Stomach smooth muscle (tissue), 2 donors: ENCODE measurements at regions not wholly inside any gene's neighbourhood (a gene's known extent, or its start where the extent isn't known, plus 50 kb on each side); places are given as distances from the start of the nearest gene placed in this dataset.
"Not testable (repeated sequence)": the region's sequence is repeated elsewhere in the genome, so short reads cannot be mapped to it uniquely, and the experiment has no call there.

Source experiments
- H3K27ac ChIP-seq: one replicate; pipeline ENCODE4 v1.7.0; 2013; ENCODE audit warnings: mild to moderate bottlenecking, low read length, inconsistent platforms
- H3K27me3 ChIP-seq, 2 donors: one replicate each; pipeline ENCODE4 v1.7.0; 2013; ENCODE audit warnings: low read length in 2 of 2; ENCODE audit not compliant: insufficient read depth in 2 of 2, control insufficient read depth in 1 of 2
- H3K36me3 ChIP-seq, 2 donors: one replicate each; pipeline ENCODE4 v1.7.0; 2013; ENCODE audit warnings: low read length in 2 of 2; ENCODE audit not compliant: control insufficient read depth in 2 of 2, insufficient read depth in 2 of 2
- H3K4me1 ChIP-seq: one replicate; pipeline ENCODE4 v1.7.0; 2013; ENCODE audit warnings: low read length; ENCODE audit not compliant: control insufficient read depth, insufficient read depth
- H3K4me3 ChIP-seq, 2 donors: one replicate each; pipeline ENCODE4 v1.7.0; 2013; ENCODE audit warnings: low read length in 2 of 2
- H3K9ac ChIP-seq, 2 donors: one replicate each; pipeline ENCODE4 v1.7.0; 2013; ENCODE audit warnings: low read length in 2 of 2, mild to moderate bottlenecking in 1 of 2
- H3K9me3 ChIP-seq, 2 donors: one replicate each; pipeline ENCODE4 v1.7.0; 2013; ENCODE audit warnings: low read length in 2 of 2; ENCODE audit not compliant: control insufficient read depth in 2 of 2
- donor health status: healthy.
- donor health status: Pancreatic carcinoma.

DNA sequence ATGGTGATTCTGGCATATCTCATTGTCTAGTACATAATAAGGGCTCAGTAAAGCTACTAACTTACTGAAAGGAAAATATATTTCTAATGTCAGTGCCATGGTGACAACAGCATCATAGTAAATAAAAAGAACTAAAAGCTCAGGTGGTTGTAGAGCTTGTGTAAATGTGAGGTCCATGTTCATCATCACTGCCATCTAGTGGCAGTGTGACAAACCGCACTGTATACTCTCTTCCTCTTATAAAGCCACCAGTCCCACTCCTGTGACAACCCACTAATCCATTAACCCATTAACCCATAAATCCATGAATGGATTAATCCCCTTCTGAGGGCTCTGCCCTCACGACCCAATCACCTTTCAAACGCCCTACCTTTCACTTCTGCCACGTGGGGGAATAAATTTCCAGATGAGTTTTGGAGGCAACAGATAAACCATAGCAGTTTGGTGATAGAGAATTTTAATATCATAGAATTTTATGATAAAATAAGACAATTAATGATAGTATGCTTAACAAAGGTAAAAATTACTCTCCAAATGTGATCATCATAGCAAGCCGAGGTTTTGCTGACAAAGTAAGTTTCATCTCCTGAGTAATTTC, 160.4 kb upstream of the SGCG start:
- no peak overlapping the region for H3K4me3 ChIP-seq
- no peaks in the 10 kb centered on the region for H3K36me3 ChIP-seq

DNA sequence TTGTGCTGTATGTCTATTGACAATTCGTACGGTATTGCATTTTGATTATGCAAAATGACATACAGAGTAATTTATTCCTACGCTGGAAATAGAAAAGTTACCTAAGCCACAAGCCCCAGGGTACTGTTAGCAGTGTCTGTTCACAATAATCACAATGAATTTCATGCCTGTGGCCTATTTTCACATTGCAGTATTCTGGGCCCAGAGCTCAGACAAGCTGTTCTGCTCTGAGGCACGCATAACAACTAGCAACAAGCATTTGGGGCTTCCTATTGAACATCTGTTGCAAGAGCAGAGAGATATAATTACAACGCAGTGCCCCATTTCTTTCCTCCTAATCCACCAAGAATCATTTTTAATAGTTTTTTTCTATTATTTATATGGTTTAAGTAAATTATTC, 158.9 kb upstream of the SGCG start:
- H3K4me3 ChIP-seq, result no peak overlapping the region
- H3K36me3 ChIP-seq, result no peaks in the 10 kb centered on the region
- peaks cover 0 to 4% of the 10 kb centered on the region in 2 donors for H3K27me3 ChIP-seq
- no peaks in the 10 kb centered on the region for H3K9me3 ChIP-seq
- no peak overlapping the region for H3K27ac ChIP-seq
- no peaks in the 10 kb centered on the region for H3K4me1 ChIP-seq
- H3K9ac ChIP-seq, result no peak overlapping the region

More for the DNA sequence above, 160.4 kb upstream of the SGCG start:
- H3K27ac ChIP-seq, result no peak overlapping the region
- peaks cover 0 to 4% of the 10 kb centered on the region in 2 donors for H3K27me3 ChIP-seq
- H3K9ac ChIP-seq, result no peak overlapping the region
- no peaks in the 10 kb centered on the region for H3K4me1 ChIP-seq
- H3K9me3 ChIP-seq, result no peaks in the 10 kb centered on the region

DNA sequence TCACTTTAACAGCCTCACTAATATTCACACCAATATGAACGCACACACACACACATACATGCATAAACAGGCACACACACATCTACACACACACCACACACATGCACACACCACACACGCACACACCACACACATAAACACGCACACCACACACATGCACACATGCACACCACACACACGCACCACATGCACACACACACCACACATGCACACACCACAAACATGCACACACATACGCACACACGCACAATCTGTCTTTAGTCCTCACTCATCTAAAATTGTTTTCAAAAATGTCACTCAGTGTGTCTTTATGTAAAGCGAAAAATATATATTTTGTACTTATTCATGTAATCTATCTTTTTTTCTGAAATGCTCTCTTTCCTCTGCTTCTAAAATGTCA, 158.1 kb upstream of the SGCG start:
- H3K9me3 ChIP-seq, result no peaks in the 10 kb centered on the region
- no peak overlapping the region for H3K27ac ChIP-seq

DNA sequence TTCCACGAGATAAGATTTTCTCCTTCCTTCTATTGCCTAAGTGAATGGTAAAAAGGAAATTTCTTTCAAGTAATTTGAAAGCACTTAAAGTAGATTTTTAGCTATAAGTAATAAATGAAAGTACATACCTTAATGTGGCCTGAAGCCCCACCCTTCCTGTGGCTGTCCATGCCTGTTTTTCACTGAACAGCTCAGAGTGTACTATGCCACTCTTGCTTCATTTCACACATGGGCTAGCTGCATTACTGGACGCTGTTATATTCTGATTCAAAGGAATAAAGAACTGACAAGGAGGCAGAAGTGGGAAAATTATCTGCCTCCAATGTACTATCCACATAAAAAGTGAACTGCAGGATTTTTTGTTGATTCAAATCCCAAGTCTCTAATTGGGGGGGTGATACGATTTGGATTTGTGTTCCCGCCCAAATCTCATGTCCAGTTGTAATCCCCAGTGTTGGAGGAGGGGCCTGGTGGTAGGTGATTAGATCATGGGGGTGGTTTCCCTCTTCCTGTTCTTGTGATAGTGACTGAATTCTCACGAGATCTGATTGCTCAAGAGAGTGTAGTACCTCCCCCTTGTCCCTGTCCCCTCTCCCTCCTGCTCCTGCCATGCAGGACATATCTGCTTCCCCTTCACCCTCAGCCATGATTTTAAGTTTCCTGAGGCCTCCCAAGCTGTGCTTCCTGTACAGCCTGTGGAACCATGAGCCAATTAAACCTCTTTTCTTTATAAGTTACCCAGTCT, 154.7 kb upstream of the SGCG start:
- Histone ChIP-seq H3K27ac (no peak overlapping the region), H3K4me1 (no peaks in the 10 kb centered on the region), H3K4me3 (no peak overlapping the region), H3K36me3 (no peaks in the 10 kb centered on the region), H3K9ac (no peak overlapping the region), H3K27me3 (no peaks in the 10 kb centered on the region), H3K9me3 (no peaks in the 10 kb centered on the region)

More for the DNA sequence above, 158.1 kb upstream of the SGCG start:
- H3K9ac ChIP-seq, result no peak overlapping the region
- peaks cover 0 to 4% of the 10 kb centered on the region in 2 donors for H3K27me3 ChIP-seq
- no peak overlapping the region for H3K4me3 ChIP-seq
- H3K4me1 ChIP-seq, result no peaks in the 10 kb centered on the region
- no peaks in the 10 kb centered on the region for H3K36me3 ChIP-seq

DNA sequence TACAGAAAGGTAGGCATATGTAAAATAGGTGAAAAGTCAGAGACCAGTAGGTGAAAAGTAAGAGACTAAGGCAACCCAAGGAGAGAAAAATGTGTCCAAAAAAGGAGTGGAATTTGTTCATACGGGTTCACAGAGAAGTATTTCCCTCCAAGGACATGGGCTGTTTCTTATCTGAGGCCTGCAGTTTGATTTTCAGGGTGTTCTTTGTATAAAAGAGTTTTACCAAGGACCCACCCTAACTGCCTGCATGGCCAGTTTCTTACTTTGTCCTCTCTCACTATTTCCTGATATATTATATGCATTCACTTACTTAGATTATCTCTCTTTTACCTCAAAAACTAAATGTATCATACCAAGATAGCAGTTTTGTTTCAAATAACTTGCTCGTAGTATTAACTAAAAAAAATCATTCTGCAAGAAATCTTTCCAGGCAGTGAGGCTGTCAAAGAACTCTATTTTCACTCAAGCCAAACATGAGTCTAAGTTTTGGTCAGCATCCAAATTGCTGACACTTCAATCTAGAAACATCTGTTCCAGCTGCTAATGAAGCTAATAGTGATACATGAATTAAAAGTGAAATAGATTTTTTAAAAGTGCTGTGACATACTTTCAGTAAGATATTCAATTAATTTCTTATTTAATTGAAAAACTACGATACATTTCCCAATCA, 141.4 kb upstream of the SGCG start:
- H3K9me3 ChIP-seq, result no peaks in the 10 kb centered on the region
- no peak overlapping the region for H3K27ac ChIP-seq
- no peaks in the 10 kb centered on the region for H3K4me1 ChIP-seq
- H3K36me3 ChIP-seq, result no peaks in the 10 kb centered on the region
- no peak overlapping the region for H3K9ac ChIP-seq
- H3K4me3 ChIP-seq, result no peak overlapping the region
- no peaks in the 10 kb centered on the region for H3K27me3 ChIP-seq

DNA sequence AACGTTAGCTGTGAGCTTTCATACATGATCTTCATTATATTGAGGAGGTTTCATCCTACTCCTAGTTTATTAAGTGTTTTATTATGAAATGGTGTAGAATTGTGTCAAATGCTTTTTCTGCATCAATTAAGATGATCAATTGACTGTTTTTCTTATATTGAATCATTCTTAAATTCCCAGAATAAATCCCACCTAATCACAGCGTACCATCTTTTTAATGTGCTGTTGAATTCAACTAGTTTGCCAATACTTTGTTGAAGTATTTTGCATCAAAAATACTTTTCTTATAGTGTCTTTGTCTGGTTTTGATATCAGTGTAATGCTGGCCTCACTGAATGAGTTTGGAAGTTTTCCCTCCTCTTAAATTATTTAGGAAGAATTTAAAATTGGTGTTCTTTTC, 138.6 kb upstream of the SGCG start:
- H3K4me1 ChIP-seq, result no peaks in the 10 kb centered on the region
- no peaks in the 10 kb centered on the region for H3K9me3 ChIP-seq
- H3K27me3 ChIP-seq, result no peaks in the 10 kb centered on the region
- no peak overlapping the region for H3K27ac ChIP-seq
- no peaks in the 10 kb centered on the region for H3K36me3 ChIP-seq
- no peak overlapping the region for H3K4me3 ChIP-seq
- H3K9ac ChIP-seq, result no peak overlapping the region

DNA sequence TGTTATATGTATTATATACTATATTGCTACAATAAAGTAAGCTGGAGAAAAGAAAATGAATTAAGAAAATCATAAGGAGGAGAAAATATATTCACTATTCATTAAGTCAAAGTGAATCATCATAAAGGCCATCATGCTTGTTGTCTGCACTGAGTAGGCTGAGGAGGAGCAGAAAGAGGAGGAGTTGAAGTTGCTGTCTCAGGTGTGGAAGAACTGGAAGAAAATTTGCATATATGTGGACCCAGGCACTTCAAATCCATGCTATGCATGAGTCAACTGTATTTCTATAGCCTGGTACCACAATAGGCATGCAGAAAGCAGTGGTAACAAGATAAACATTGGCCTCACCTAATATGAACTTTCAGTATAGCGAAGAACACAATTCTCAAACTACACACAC, 135.9 kb upstream of the SGCG start:
- Histone ChIP-seq H3K27ac (no peak overlapping the region), H3K9me3 (no peaks in the 10 kb centered on the region), H3K4me1 (no peaks in the 10 kb centered on the region), H3K36me3 (no peaks in the 10 kb centered on the region), H3K9ac (no peak overlapping the region), H3K4me3 (no peak overlapping the region), H3K27me3 (no peaks in the 10 kb centered on the region)

DNA sequence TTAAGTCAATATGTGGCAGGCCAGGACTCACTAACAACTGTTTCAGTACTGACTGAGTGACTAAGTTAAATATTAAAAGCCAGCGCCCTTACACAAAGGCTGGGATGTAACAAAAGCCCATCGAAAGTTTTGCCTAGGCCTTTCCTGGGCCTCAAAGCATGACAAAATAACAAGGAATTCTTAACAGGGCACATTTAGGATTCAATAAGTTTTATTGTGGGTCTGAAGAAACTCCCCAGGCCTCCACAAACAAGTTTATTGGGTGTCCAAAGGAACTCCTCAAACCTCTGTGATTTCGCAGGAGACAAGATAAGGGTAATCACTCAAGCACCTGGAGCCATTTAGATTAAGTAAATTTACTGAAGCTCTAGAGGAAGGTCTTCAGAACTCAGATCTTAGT, 130.7 kb upstream of the SGCG start:
- no peaks in the 10 kb centered on the region for H3K36me3 ChIP-seq
- H3K27ac ChIP-seq, result no peak overlapping the region
- H3K9ac ChIP-seq, result no peak overlapping the region
- H3K27me3 ChIP-seq, result no peaks in the 10 kb centered on the region
- no peaks in the 10 kb centered on the region for H3K4me1 ChIP-seq
- H3K9me3 ChIP-seq, result no peaks in the 10 kb centered on the region
- H3K4me3 ChIP-seq, result no peak overlapping the region

DNA sequence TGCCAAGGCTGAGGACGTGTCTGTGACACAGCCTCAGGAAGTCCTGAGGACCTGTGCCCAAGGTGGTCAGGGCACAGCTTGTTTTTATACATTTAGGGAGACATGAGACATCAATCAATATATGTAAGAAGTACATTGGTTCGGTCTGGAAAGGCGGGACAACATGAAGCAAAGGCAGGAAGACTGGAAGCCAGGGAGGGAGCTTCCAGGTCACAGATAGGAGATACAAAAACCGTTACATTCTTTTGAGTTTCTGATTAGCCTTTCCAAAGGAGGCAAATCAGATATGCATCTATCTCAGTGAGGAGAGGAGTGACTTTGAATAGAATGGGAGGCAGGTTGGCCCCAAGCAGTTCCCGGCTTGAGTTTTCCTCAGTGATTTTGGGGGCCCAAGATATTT, 127.1 kb upstream of the SGCG start:
- H3K4me3 ChIP-seq, H3K27me3 ChIP-seq, H3K36me3 ChIP-seq, H3K9me3 ChIP-seq, H3K4me1 ChIP-seq, H3K9ac ChIP-seq, H3K27ac ChIP-seq: not testable (repeated sequence)

DNA sequence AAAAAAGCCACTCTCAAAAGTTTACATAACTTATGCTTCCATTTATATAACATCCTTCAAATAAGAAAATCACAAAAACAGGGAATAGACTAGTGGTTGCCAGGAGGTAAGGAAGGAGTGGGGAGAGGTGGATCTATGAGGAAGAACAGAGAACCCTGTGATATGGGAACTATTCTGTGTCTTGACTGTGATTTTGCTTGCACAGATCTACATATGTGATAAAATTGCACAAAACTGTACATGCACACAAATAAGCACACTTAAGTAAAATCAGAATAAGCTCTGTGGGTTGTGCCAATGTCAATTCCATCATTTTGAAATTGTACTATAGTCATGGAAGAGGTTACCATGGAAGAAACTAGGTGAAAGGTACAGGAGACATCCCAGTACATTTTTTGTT, 121.6 kb upstream of the SGCG start:
- H3K4me1 ChIP-seq, result no peaks in the 10 kb centered on the region
- H3K36me3 ChIP-seq, result no peaks in the 10 kb centered on the region
- H3K27me3 ChIP-seq, result no peaks in the 10 kb centered on the region
- H3K27ac ChIP-seq, result no peak overlapping the region
- no peaks in the 10 kb centered on the region for H3K9me3 ChIP-seq
- H3K4me3 ChIP-seq, result no peak overlapping the region
- H3K9ac ChIP-seq, result no peak overlapping the region

DNA sequence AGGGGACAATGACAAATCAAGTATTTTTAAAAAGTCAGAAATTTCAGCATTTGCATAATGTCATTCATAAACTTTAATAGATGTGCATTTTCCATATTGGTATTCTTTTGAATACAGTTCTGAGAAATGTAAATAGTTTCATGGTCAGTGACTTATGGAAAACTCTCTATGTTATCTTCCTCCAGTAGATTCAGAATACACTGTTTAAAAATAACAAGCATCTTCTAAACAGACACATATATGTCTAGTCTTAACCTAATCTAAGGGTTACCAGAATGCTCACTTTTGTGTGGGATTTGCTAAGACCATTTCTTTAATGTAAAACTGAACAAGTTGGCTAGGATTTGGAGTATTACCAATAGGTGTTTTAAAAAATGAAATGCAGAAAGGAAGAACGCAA, 119.8 kb upstream of the SGCG start:
- no peaks in the 10 kb centered on the region for H3K36me3 ChIP-seq
- H3K4me3 ChIP-seq, result no peak overlapping the region
- no peak overlapping the region for H3K9ac ChIP-seq
- H3K9me3 ChIP-seq, result no peaks in the 10 kb centered on the region
- H3K27ac ChIP-seq, result no peak overlapping the region
- no peaks in the 10 kb centered on the region for H3K4me1 ChIP-seq
- H3K27me3 ChIP-seq, result no peaks in the 10 kb centered on the region
